IMR-90 (cell line): ENCODE measurements at regions not wholly inside any gene's neighbourhood (a gene's known extent, or its start where the extent isn't known, plus 50 kb on each side); places are given as distances from the start of the nearest gene placed in this dataset.
A peak's percentile ranks its signal among the peaks of the same experiment; 100 is the strongest.

Experiments
- ATAC-seq: fragments of 200-7000 bp; cut with Tn5 transposase; 2 replicates; pipeline ENCODE4 v1.9.1; 2020; ENCODE audit warnings: low read depth, mild to moderate bottlenecking, moderate library complexity
- BruUV-seq: library from RNA; stranded (reverse); fragments of 400-500 nt; replicated peaks from 2 replicates; lab custom pipeline; 2021; lab: Mats Ljungman, UMichigan
- CTCF ChIA-PET: fragments of 300-600 bp; formaldehyde crosslinking; extraction: SDS; loops from one replicate; lab custom pipeline; 2021; ENCODE audit warnings: antibody characterized with exemption; lab: Yijun Ruan, JAX
- POLR2A ChIA-PET: fragments of 300-600 bp; sonication (Branson Sonifier 250); formaldehyde crosslinking; loops from one replicate; lab custom pipeline; 2022; ENCODE audit warnings: antibody characterized with exemption; ENCODE audit not compliant: unreplicated experiment; lab: Charles Lee
- DNase-seq: peaks from one replicate; pipeline ENCODE4 v3.0.0; 2013
- H2AFZ ChIP-seq: replicated peaks from 2 replicates; pipeline ENCODE3; 2013; ENCODE audit warnings: low read length, mild to moderate bottlenecking; ENCODE audit not compliant: poor library complexity
- H2AK5ac ChIP-seq: 2 replicates; pipeline ENCODE4 v1.6.1; 2013; ENCODE audit warnings: low read depth, low read length, inconsistent platforms
- H2AK9ac ChIP-seq: replicated peaks from 2 replicates; pipeline ENCODE3; 2013; ENCODE audit warnings: mild to moderate bottlenecking, low read depth, low read length, moderate library complexity; ENCODE audit not compliant: poor library complexity
- H2BK120ac ChIP-seq: 2 replicates; pipeline ENCODE4 v1.6.1; 2013; ENCODE audit warnings: low read depth, low read length, inconsistent platforms
- H2BK15ac ChIP-seq: 3 replicates; pipeline ENCODE4 v1.6.1; 2013; ENCODE audit warnings: low read depth, low read length, inconsistent platforms
- H2BK20ac ChIP-seq: 2 replicates; pipeline ENCODE4 v1.6.1; 2013; ENCODE audit warnings: low read depth, mild to moderate bottlenecking, inconsistent platforms, low read length, moderate library complexity
- H2BK5ac ChIP-seq: 2 replicates; pipeline ENCODE4 v1.6.1; 2013; ENCODE audit warnings: mild to moderate bottlenecking, low read depth, low read length, inconsistent platforms; ENCODE audit not compliant: poor library complexity, severe bottlenecking
- H3K14ac ChIP-seq: replicated peaks from 2 replicates; pipeline ENCODE4 v1.6.1; 2013; ENCODE audit warnings: low read depth, low read length, inconsistent platforms
- H3K18ac ChIP-seq: 2 replicates; pipeline ENCODE4 v1.6.1; 2013; ENCODE audit warnings: low read depth, low read length, control low read depth
- H3K23ac ChIP-seq: 2 replicates; pipeline ENCODE4 v1.6.1; 2013; ENCODE audit warnings: low read depth, low read length, inconsistent platforms
- H3K27ac ChIP-seq: 2 replicates; pipeline ENCODE4 v1.5.1; 2013; ENCODE audit warnings: mild to moderate bottlenecking, control low read depth, low read length; ENCODE audit not compliant: insufficient read depth
- H3K27me3 ChIP-seq: 2 replicates; pipeline ENCODE4 v1.6.1; 2013; ENCODE audit warnings: low read length; ENCODE audit not compliant: control insufficient read depth, insufficient read depth
- H3K36me3 ChIP-seq: 2 replicates; pipeline ENCODE4 v1.6.1; 2013; ENCODE audit warnings: low read length, mixed read lengths; ENCODE audit not compliant: control insufficient read depth, insufficient read depth
- H3K4ac ChIP-seq: 2 replicates; pipeline ENCODE4 v1.6.1; 2013; ENCODE audit warnings: low read depth, low read length, inconsistent platforms
- H3K4me1 ChIP-seq: 2 replicates; pipeline ENCODE4 v1.6.1; 2013; ENCODE audit warnings: low read length, mixed read lengths; ENCODE audit not compliant: control insufficient read depth, insufficient read depth
- H3K4me2 ChIP-seq: 2 replicates; pipeline ENCODE4 v1.6.1; 2013; ENCODE audit warnings: low read depth, mild to moderate bottlenecking, control low read depth, low read length, moderate library complexity
- H3K4me3 ChIP-seq: 2 replicates; pipeline ENCODE4 v1.5.1; 2013; ENCODE audit warnings: low read depth, mild to moderate bottlenecking, control low read depth, low read length, moderate library complexity; ENCODE audit not compliant: insufficient read depth
- H3K56ac ChIP-seq: 2 replicates; pipeline ENCODE4 v1.6.1; 2013; ENCODE audit warnings: low read length, inconsistent platforms; ENCODE audit not compliant: insufficient read depth; ENCODE audit errors: extremely low read depth
- H3K79me1 ChIP-seq, 2 experiments: 2 replicates each; pipeline ENCODE4 v1.6.1; 2013; ENCODE audit warnings: low read length in 2 of 2, inconsistent platforms in 1 of 2, low read depth in 1 of 2
- H3K9ac ChIP-seq: 2 replicates; pipeline ENCODE4 v1.6.1; 2013; ENCODE audit warnings: low read depth, low read length, control low read depth
- H3K9me1 ChIP-seq: 2 replicates; pipeline ENCODE4 v1.6.1; 2013; ENCODE audit warnings: low read length, inconsistent platforms; ENCODE audit not compliant: insufficient read depth
- H3K9me3 ChIP-seq: 2 replicates; pipeline ENCODE4 v1.6.1; 2013; ENCODE audit warnings: low read length; ENCODE audit not compliant: control insufficient read depth, insufficient read depth
- H4K20me1 ChIP-seq: 2 replicates; pipeline ENCODE4 v1.6.1; 2013; ENCODE audit warnings: low read length, inconsistent platforms; ENCODE audit not compliant: insufficient read depth
- H4K5ac ChIP-seq: 2 replicates; pipeline ENCODE4 v1.6.1; 2013; ENCODE audit warnings: mild to moderate bottlenecking, low read depth, low read length, control low read depth
- H4K8ac ChIP-seq, 2 experiments: 2 replicates each; pipeline ENCODE4 v1.6.1; 2013; ENCODE audit warnings: low read depth in 2 of 2, low read length in 2 of 2, control low read depth in 1 of 2, inconsistent platforms in 1 of 2
- H4K91ac ChIP-seq: 2 replicates; pipeline ENCODE4 v1.6.1; 2013; ENCODE audit warnings: low read depth, low read length, inconsistent platforms; ENCODE audit not compliant: insufficient read depth
- CHD1 ChIP-seq: IDR thresholded peaks from 2 replicates; pipeline ENCODE4 v1.6.1; 2012; ENCODE audit warnings: low read depth, low read length, improper control_type of control experiment
- FOS ChIP-seq: fragments of 150-350 bp; IDR thresholded peaks from 2 replicates; pipeline ENCODE4 v1.6.1; 2016; ENCODE audit warnings: low read depth, low read length
- MAZ ChIP-seq: IDR thresholded peaks from 2 replicates; pipeline ENCODE4 v1.6.1; 2012; ENCODE audit warnings: low read depth, mild to moderate bottlenecking, low read length, improper control_type of control experiment, moderate library complexity, borderline replicate concordance
- MXI1 ChIP-seq: IDR thresholded peaks from 2 replicates; pipeline ENCODE4 v1.6.1; 2012; ENCODE audit warnings: low read depth, mild to moderate bottlenecking, low read length, moderate library complexity, borderline replicate concordance
- NFE2L2 ChIP-seq: fragments of 150-350 bp; IDR thresholded peaks from 2 replicates; pipeline ENCODE4 v1.6.1; 2016; ENCODE audit warnings: low read depth, mild to moderate bottlenecking, low read length
- POLR2A ChIP-seq: IDR thresholded peaks from 2 replicates; pipeline ENCODE4 v1.6.1; 2012; ENCODE audit warnings: mild to moderate bottlenecking, low read depth, low read length
- RAD21 ChIP-seq: IDR thresholded peaks from 2 replicates; pipeline ENCODE4 v1.6.1; 2012; ENCODE audit warnings: low read length, improper control_type of control experiment
- RCOR1 ChIP-seq: IDR thresholded peaks from 2 replicates; pipeline ENCODE4 v1.6.1; 2012; ENCODE audit warnings: mild to moderate bottlenecking, low read length, improper control_type of control experiment; ENCODE audit not compliant: insufficient replicate concordance
- RFX5 ChIP-seq: IDR thresholded peaks from 2 replicates; pipeline ENCODE4 v1.8.0; 2012; ENCODE audit warnings: low read depth, mild to moderate bottlenecking, low read length, moderate library complexity
- WGBS, 2 experiments: methylation state at CpG; one replicate each; pipeline versions ENCODE4 v1.1.5 to v1.1.7; 2013; ENCODE audit warnings: missing lambda C conversion rate in 2 of 2; ENCODE audit not compliant: insufficient read length in 1 of 2; ENCODE audit errors: extremely low coverage in 2 of 2; 5-methylcytosine and 5-hydroxymethylcytosine counted together
- dilution Hi-C: fragments of 300-500 bp; cut with HindIII; formaldehyde crosslinking; loops from one replicate; pipeline ENCODE4 v1.14.3; 2018; ENCODE audit warnings: low sequenced_read_pairs; ENCODE audit not compliant: unreplicated experiment
- in situ Hi-C: fragments of 300-500 bp; cut with MboI; formaldehyde crosslinking; loops from 3 replicates; pipeline ENCODE4 v1.14.3; 2019; ENCODE audit warnings: low sequenced_read_pairs, inconsistent platforms, mixed read lengths
- intact Hi-C: fragments of 100-400 bp; cut with micrococcal nuclease; formaldehyde crosslinking; loops from 2 replicates; pipeline ENCODE4 v1.10.0; 2022
- TF ChIP-seq, protein P1 (sequence below): conservative IDR thresholded peaks from 2 replicates; pipeline ENCODE4 v1.5.1; 2012; ENCODE audit warnings: mild to moderate bottlenecking, low read depth, low read length, improper control_type of control experiment
- TF ChIP-seq, protein P2 (sequence below): fragments of 150-350 bp; IDR thresholded peaks from 2 replicates; pipeline ENCODE4 v1.6.1; 2017; ENCODE audit warnings: mild to moderate bottlenecking, antibody characterized with exemption, low read length, low read depth

DNA sequence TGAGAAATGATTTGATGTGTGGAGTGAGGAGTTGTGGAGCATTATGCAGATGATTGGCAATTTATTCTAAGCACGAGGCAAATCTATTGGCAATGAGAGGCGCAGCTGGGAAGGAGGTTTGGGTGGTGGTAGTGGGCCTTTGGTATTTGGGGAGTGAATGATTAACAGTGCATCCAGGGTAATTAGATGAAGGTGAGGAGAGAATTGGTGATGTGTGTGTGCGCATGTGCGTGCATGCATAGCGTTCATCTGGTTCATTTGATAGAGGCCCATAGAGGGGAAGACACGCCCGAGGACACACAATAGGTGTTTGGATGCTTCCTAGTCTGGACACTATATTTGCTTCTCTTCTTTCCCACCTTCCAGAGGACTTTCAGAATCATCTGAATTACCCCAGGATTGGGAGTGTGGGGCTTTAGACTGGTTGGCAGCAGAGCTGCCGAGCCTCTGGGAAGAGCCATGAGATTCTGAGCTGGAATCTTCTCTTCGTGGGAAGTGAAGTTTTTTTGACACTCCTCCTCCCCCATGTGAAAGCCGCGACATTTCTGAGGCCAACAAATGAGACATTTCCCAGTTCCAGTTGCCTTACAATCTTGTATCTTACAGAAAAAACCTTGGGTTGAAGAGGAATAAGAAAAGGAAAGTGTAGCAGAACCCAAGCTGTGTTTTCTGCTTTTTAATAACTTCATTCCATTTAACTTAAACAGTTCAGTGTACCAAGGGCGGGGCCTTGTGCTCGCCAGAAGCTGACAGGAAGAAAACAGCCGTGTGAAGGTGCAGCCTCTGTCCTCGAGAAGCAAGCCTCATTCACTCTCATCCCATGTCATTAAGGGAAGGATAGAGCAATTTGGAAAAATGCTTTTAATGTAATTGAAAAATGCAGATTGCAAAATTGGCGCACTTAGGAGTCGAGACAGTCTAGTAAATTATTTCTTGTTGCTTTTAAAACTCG is 65.2 kb downstream of the SLC25A47 start:
- Histone ChIP-seq H2AK9ac (peak overlapping the region; percentile 20), H3K23ac (0 out of 2 replicates have a peak overlapping the region, but pooled peaks have one; percentile 25), H2AK5ac (peak overlapping the region; percentile 35; the same call in 1 of the 2 replicates), H3K4me3 (no peak overlapping the region), H2AFZ (no peak overlapping the region), H3K4ac (0 out of 2 replicates have a peak overlapping the region, but pooled peaks have one; percentile 13), H3K36me3 (peaks cover under 1% of the 10 kb centered on the region; the same call in 1 of the 2 replicates), H2BK120ac (no peak overlapping the region), H2BK5ac (no peak overlapping the region), H3K79me1 (peaks cover 22 to 53% of the 10 kb centered on the region in 2 experiments), H3K18ac (no peak overlapping the region), H3K27ac (no peak overlapping the region), H4K8ac (no peak overlapping the region), H2BK15ac (no peak overlapping the region), H4K91ac (no peak overlapping the region), H4K20me1 (peaks cover 14% of the 10 kb centered on the region), H3K9me1 (peaks cover 16% of the 10 kb centered on the region), H3K4me2 (peak overlapping the region; percentile 38), H3K27me3 (no peaks in the 10 kb centered on the region), H3K9ac (0 out of 2 replicates have a peak overlapping the region, but pooled peaks have one; percentile 13), H3K9me3 (no peaks in the 10 kb centered on the region), H3K4me1 (peaks cover 33% of the 10 kb centered on the region), H3K14ac (no peak overlapping the region), H4K5ac (no peak overlapping the region; the same call in 1 of the 2 replicates), H3K56ac (no peak overlapping the region), H2BK20ac (no peak overlapping the region)
- TF ChIP-seq, protein P1, sequence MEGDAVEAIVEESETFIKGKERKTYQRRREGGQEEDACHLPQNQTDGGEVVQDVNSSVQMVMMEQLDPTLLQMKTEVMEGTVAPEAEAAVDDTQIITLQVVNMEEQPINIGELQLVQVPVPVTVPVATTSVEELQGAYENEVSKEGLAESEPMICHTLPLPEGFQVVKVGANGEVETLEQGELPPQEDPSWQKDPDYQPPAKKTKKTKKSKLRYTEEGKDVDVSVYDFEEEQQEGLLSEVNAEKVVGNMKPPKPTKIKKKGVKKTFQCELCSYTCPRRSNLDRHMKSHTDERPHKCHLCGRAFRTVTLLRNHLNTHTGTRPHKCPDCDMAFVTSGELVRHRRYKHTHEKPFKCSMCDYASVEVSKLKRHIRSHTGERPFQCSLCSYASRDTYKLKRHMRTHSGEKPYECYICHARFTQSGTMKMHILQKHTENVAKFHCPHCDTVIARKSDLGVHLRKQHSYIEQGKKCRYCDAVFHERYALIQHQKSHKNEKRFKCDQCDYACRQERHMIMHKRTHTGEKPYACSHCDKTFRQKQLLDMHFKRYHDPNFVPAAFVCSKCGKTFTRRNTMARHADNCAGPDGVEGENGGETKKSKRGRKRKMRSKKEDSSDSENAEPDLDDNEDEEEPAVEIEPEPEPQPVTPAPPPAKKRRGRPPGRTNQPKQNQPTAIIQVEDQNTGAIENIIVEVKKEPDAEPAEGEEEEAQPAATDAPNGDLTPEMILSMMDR = no peak
- TF ChIP-seq, protein P2, sequence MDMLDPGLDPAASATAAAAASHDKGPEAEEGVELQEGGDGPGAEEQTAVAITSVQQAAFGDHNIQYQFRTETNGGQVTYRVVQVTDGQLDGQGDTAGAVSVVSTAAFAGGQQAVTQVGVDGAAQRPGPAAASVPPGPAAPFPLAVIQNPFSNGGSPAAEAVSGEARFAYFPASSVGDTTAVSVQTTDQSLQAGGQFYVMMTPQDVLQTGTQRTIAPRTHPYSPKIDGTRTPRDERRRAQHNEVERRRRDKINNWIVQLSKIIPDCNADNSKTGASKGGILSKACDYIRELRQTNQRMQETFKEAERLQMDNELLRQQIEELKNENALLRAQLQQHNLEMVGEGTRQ = no peak
- TF ChIP-seq CHD1 = no peak
- no peak for TF ChIP-seq FOS
- no peak for TF ChIP-seq POLR2A
- TF ChIP-seq MAZ = no peak
- no peak for TF ChIP-seq RAD21
- TF ChIP-seq RCOR1 = no peak
- TF ChIP-seq MXI1 = no peak
- no peak for TF ChIP-seq RFX5
- no peak for TF ChIP-seq NFE2L2
- ATAC-seq (no peak), DNase-seq (no peak)
- WGBS, 2 experiments = 93% methylated on average over 3 of the region's 18 CpGs; no CpG with 5 or more reads in 1 of the 2 experiments
- BruUV-seq = no TSS peak
- POLR2A ChIA-PET = no interaction called here
- CTCF ChIA-PET = interaction anchor here (1.4 to 1.5 kb wide), 2 partner anchors 29 to 257 kb away, joined by 4 to 5 read pairs; no protein-coding TSS in a partner anchor
- intact Hi-C loops = loop anchor here (5.0 to 10.0 kb wide), 2 partner anchors 514 to 846 kb away; partner anchors contain the start of gene RTL1
- in situ Hi-C loops = loop anchor here (10.0 kb wide), 2 partner anchors 456 to 1236 kb away; no protein-coding TSS in a partner anchor
- dilution Hi-C loops = no loop called here
